H1 (cell line): ENCODE measurements at regions not wholly inside any gene's neighbourhood (a gene's known extent, or its start where the extent isn't known, plus 50 kb on each side); places are given as distances from the start of the nearest gene placed in this dataset.

Experiments used
- ASH2L ChIP-seq: fragments of 200-600, 300-600 bp; sonication (generic); IDR thresholded peaks from one replicate; pipeline ENCODE4 v1.7.1; 2017; ENCODE audit warnings: low read length
- EP300 ChIP-seq, 2 experiments: IDR thresholded peaks; 1 replicate in 1 of 2; 2 replicates in 1 of 2; pipeline ENCODE4 v1.6.1; 2011 to 2012; ENCODE audit warnings: low read depth in 2 of 2, low read length in 2 of 2, mild to moderate bottlenecking in 2 of 2, borderline replicate concordance in 1 of 2, inconsistent platforms in 1 of 2, moderate library complexity in 1 of 2
- PHF8 ChIP-seq: fragments of 200-600 bp; sonication (generic); conservative IDR thresholded peaks from 2 replicates; pipeline ENCODE4 v1.7.1; 2012; ENCODE audit warnings: low read depth, mild to moderate bottlenecking, inconsistent platforms, low read length, moderate library complexity
- RNF2 ChIP-seq: fragments of 200-900, 300-1000 bp; sonication (generic); IDR thresholded peaks from 2 replicates; pipeline ENCODE4 v1.7.1; 2016; ENCODE audit warnings: borderline replicate concordance, low read depth, mild to moderate bottlenecking, antibody characterized with exemption, low read length; ENCODE audit not compliant: poor library complexity, severe bottlenecking; ENCODE audit errors: missing control alignments
- SP1 ChIP-seq: IDR thresholded peaks from 2 replicates; pipeline ENCODE4 v1.6.1; 2011; ENCODE audit warnings: low read depth, low read length
- SP2 ChIP-seq: IDR thresholded peaks from 2 replicates; pipeline ENCODE4 v1.6.1; 2012; ENCODE audit warnings: mild to moderate bottlenecking, low read length, inconsistent platforms
- TF ChIP-seq, protein P1 (sequence below): fragments of 300-600 bp; sonication (generic); IDR thresholded peaks from 2 replicates; pipeline ENCODE4 v1.7.1; 2012; ENCODE audit warnings: low read length, moderate library complexity, mild to moderate bottlenecking, inconsistent platforms; ENCODE audit not compliant: insufficient replicate concordance
- TF ChIP-seq, protein P2 (sequence below): IDR thresholded peaks from 2 replicates; pipeline ENCODE4 v1.6.1; 2012; ENCODE audit warnings: inconsistent platforms

DNA sequence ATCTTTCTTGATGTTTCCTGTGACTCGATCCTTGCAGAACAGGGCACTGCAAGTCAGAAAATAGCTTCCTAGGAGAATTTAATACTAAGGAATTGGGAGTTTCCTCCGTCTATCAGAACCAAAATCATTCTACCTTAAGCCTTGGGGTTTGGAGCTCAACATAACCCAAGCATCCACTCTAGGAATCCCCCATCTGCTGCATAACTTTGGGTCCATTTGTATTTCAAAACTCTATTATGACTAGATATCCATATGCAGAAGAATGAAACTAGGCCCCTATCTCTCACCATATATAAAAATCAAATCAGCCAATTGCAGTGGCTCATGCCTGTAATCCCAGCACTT is 61.7 kb upstream of the AKAP13 start (continued):
- TF ChIP-seq, protein P1, sequence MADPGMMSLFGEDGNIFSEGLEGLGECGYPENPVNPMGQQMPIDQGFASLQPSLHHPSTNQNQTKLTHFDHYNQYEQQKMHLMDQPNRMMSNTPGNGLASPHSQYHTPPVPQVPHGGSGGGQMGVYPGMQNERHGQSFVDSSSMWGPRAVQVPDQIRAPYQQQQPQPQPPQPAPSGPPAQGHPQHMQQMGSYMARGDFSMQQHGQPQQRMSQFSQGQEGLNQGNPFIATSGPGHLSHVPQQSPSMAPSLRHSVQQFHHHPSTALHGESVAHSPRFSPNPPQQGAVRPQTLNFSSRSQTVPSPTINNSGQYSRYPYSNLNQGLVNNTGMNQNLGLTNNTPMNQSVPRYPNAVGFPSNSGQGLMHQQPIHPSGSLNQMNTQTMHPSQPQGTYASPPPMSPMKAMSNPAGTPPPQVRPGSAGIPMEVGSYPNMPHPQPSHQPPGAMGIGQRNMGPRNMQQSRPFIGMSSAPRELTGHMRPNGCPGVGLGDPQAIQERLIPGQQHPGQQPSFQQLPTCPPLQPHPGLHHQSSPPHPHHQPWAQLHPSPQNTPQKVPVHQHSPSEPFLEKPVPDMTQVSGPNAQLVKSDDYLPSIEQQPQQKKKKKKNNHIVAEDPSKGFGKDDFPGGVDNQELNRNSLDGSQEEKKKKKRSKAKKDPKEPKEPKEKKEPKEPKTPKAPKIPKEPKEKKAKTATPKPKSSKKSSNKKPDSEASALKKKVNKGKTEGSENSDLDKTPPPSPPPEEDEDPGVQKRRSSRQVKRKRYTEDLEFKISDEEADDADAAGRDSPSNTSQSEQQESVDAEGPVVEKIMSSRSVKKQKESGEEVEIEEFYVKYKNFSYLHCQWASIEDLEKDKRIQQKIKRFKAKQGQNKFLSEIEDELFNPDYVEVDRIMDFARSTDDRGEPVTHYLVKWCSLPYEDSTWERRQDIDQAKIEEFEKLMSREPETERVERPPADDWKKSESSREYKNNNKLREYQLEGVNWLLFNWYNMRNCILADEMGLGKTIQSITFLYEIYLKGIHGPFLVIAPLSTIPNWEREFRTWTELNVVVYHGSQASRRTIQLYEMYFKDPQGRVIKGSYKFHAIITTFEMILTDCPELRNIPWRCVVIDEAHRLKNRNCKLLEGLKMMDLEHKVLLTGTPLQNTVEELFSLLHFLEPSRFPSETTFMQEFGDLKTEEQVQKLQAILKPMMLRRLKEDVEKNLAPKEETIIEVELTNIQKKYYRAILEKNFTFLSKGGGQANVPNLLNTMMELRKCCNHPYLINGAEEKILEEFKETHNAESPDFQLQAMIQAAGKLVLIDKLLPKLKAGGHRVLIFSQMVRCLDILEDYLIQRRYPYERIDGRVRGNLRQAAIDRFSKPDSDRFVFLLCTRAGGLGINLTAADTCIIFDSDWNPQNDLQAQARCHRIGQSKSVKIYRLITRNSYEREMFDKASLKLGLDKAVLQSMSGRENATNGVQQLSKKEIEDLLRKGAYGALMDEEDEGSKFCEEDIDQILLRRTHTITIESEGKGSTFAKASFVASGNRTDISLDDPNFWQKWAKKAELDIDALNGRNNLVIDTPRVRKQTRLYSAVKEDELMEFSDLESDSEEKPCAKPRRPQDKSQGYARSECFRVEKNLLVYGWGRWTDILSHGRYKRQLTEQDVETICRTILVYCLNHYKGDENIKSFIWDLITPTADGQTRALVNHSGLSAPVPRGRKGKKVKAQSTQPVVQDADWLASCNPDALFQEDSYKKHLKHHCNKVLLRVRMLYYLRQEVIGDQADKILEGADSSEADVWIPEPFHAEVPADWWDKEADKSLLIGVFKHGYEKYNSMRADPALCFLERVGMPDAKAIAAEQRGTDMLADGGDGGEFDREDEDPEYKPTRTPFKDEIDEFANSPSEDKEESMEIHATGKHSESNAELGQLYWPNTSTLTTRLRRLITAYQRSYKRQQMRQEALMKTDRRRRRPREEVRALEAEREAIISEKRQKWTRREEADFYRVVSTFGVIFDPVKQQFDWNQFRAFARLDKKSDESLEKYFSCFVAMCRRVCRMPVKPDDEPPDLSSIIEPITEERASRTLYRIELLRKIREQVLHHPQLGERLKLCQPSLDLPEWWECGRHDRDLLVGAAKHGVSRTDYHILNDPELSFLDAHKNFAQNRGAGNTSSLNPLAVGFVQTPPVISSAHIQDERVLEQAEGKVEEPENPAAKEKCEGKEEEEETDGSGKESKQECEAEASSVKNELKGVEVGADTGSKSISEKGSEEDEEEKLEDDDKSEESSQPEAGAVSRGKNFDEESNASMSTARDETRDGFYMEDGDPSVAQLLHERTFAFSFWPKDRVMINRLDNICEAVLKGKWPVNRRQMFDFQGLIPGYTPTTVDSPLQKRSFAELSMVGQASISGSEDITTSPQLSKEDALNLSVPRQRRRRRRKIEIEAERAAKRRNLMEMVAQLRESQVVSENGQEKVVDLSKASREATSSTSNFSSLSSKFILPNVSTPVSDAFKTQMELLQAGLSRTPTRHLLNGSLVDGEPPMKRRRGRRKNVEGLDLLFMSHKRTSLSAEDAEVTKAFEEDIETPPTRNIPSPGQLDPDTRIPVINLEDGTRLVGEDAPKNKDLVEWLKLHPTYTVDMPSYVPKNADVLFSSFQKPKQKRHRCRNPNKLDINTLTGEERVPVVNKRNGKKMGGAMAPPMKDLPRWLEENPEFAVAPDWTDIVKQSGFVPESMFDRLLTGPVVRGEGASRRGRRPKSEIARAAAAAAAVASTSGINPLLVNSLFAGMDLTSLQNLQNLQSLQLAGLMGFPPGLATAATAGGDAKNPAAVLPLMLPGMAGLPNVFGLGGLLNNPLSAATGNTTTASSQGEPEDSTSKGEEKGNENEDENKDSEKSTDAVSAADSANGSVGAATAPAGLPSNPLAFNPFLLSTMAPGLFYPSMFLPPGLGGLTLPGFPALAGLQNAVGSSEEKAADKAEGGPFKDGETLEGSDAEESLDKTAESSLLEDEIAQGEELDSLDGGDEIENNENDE, result no peak
- TF ChIP-seq ASH2L, result no peak
- TF ChIP-seq SP2, result no peak
- TF ChIP-seq, protein P2, sequence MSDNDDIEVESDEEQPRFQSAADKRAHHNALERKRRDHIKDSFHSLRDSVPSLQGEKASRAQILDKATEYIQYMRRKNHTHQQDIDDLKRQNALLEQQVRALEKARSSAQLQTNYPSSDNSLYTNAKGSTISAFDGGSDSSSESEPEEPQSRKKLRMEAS, result no peak
- TF ChIP-seq PHF8, result no peak
- no peak for TF ChIP-seq EP300 (IDR thresholded peaks at IDR 0.05; ENCODE audit: borderline replicate concordance in 1 of 2, low read depth in 2 of 2, low read length in 2 of 2)
- TF ChIP-seq RNF2, result no peak
- no peak for TF ChIP-seq SP1
